ENCODE measurements at regions not wholly inside any gene's neighbourhood (a gene's known extent, or its start where the extent isn't known, plus 50 kb on each side); places are given as distances from the start of the nearest gene placed in this dataset.
A peak's percentile ranks its signal among the peaks of the same experiment; 100 is the strongest.

GRCh38 chr6:33967966-33968724, 164.3 kb upstream of the MLN start:
- Histone ChIP-seq H3K4me1 (ENCODE audit: insufficient read depth, poor library complexity, severe bottlenecking) (no peaks in the 10 kb centered on the region), H3K4me3 (ENCODE audit: severe bottlenecking) (no peak overlapping the region), H3K36me3 (ENCODE audit: low read depth) (no peaks in the 10 kb centered on the region), H3K9me3 (ENCODE audit: severe bottlenecking) (peaks cover 1% of the 10 kb centered on the region), H3K27ac (ENCODE audit: poor library complexity, severe bottlenecking) (no peak overlapping the region), H3K27me3 (ENCODE audit: insufficient read depth, poor library complexity, severe bottlenecking) (peaks cover 14% of the 10 kb centered on the region)
- ATAC-seq (ENCODE audit: low read depth) (no peak), DNase-seq (ENCODE audit: low spot score) (no peak)
- TF ChIP-seq, protein P1, sequence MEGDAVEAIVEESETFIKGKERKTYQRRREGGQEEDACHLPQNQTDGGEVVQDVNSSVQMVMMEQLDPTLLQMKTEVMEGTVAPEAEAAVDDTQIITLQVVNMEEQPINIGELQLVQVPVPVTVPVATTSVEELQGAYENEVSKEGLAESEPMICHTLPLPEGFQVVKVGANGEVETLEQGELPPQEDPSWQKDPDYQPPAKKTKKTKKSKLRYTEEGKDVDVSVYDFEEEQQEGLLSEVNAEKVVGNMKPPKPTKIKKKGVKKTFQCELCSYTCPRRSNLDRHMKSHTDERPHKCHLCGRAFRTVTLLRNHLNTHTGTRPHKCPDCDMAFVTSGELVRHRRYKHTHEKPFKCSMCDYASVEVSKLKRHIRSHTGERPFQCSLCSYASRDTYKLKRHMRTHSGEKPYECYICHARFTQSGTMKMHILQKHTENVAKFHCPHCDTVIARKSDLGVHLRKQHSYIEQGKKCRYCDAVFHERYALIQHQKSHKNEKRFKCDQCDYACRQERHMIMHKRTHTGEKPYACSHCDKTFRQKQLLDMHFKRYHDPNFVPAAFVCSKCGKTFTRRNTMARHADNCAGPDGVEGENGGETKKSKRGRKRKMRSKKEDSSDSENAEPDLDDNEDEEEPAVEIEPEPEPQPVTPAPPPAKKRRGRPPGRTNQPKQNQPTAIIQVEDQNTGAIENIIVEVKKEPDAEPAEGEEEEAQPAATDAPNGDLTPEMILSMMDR (IDR thresholded peaks at IDR 0.05; ENCODE audit: poor library complexity, severe bottlenecking): peak; percentile 23

DNA sequence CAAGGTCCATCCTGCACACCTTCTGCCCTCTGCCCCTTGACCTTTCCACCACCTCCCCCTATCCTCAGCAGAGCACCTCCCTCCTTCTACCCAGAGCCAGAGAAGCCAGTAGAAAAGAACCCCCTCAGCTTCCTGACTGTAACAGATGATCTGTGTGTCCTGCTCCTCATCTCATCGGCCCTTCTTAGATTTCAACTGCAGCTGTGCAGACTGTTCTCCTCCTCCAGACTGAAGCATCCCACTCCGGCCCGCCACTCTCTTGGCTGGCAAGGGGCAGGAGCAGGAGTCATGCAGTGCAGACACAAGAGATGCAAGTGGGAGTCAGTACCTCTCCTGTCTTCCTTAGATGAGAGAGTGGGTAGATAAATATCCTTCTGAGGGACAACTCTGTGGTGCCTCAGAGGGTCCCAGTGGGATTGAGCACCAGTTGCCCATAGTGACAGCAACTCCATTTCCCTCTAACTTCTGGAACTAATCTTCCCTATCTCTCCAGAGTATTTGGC, 163.5 kb upstream of the MLN start:
- no peaks in the 10 kb centered on the region for H3K36me3 ChIP-seq (ENCODE audit: low read depth)
- TF ChIP-seq, protein P1 (IDR thresholded peaks at IDR 0.05; ENCODE audit: poor library complexity, severe bottlenecking): no peak
- DNase-seq (ENCODE audit: low spot score) (no peak), ATAC-seq (ENCODE audit: low read depth) (no peak)
- no peak overlapping the region for H3K27ac ChIP-seq (ENCODE audit: poor library complexity, severe bottlenecking)
- H3K9me3 ChIP-seq (ENCODE audit: severe bottlenecking): peaks cover under 1% of the 10 kb centered on the region
- H3K4me3 ChIP-seq (ENCODE audit: severe bottlenecking): no peak overlapping the region
- H3K4me1 ChIP-seq (ENCODE audit: insufficient read depth, poor library complexity, severe bottlenecking): peaks cover 3% of the 10 kb centered on the region
- peaks cover 11% of the 10 kb centered on the region for H3K27me3 ChIP-seq (ENCODE audit: insufficient read depth, poor library complexity, severe bottlenecking)

DNA sequence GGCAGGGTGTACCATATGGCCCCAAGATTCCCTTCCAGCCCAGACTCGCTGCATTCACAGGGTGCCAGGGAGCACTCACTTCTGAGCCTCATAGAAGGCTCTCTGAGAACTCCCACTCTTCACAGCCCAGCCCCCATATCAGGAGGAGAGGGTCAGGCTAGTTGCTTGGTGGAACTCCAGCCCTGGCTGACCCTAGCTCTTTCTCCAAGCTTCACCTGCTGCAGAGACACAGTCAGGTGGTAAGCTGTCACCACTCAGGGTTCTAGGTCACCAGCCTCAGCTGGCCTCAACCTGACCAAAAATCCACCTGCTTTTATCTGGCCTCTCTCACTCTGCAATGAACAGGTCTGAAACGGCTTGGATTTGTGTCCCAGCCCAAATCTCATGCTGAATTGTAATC, 162.7 kb upstream of the MLN start:
- peaks cover 7% of the 10 kb centered on the region for H3K27me3 ChIP-seq (ENCODE audit: insufficient read depth, poor library complexity, severe bottlenecking)
- no peak overlapping the region for H3K27ac ChIP-seq (ENCODE audit: poor library complexity, severe bottlenecking)
- no peak overlapping the region for H3K4me3 ChIP-seq (ENCODE audit: severe bottlenecking)
- DNase-seq (ENCODE audit: low spot score) (no peak), ATAC-seq (ENCODE audit: low read depth) (no peak)
- H3K9me3 ChIP-seq (ENCODE audit: severe bottlenecking): no peaks in the 10 kb centered on the region
- H3K4me1 ChIP-seq (ENCODE audit: insufficient read depth, poor library complexity, severe bottlenecking): peaks cover 3% of the 10 kb centered on the region
- no peaks in the 10 kb centered on the region for H3K36me3 ChIP-seq (ENCODE audit: low read depth)
- TF ChIP-seq, protein P1 (IDR thresholded peaks at IDR 0.05; ENCODE audit: poor library complexity, severe bottlenecking): no peak

DNA sequence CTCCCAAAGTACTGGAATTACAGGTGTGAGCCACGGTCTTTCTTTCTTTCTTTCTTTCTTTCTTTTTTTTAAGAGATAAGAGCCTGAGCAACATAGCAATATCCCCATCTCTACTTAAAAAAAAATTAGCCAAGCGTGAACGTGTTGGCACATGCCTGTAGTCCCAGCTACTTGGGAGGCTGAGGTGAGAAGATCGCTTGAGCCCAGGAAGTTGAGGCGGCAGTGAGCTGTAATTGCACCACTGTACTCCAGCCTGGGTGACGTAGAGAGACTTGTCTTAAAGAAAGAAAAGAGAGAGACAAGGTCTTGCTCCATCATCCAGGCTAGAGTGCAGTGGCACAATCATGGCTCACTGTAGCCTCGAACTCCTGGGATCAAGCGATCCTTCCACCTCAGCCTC, 162.0 kb upstream of the MLN start:
- TF ChIP-seq, protein P1 (IDR thresholded peaks at IDR 0.05; ENCODE audit: poor library complexity, severe bottlenecking): no peak

DNA sequence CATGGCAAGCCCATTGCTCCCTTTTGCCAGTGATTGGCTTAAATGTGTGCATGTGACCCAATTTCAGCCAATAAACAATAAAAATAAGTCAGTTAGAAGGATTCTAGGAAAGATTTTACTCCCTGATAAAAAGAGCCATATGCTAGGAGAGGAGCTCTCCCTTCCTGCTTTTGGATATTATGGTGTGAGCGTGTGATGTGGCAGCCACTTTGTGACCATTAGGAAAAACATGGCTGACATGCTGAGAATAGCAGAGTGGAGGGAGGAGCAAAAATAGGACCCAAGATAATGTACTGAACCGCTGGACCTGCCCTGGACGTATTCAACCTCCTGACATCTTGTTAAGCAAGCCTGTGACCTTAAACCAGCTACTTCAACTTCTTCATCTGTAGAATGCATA, 160.6 kb upstream of the MLN start:
- no peaks in the 10 kb centered on the region for H3K9me3 ChIP-seq (ENCODE audit: severe bottlenecking)
- peaks cover under 1% of the 10 kb centered on the region for H3K27me3 ChIP-seq (ENCODE audit: insufficient read depth, poor library complexity, severe bottlenecking)
- TF ChIP-seq, protein P1 (IDR thresholded peaks at IDR 0.05; ENCODE audit: poor library complexity, severe bottlenecking): no peak

More for the DNA sequence above, 162.0 kb upstream of the MLN start:
- H3K4me1 ChIP-seq (ENCODE audit: insufficient read depth, poor library complexity, severe bottlenecking): peaks cover 3% of the 10 kb centered on the region
- no peak overlapping the region for H3K27ac ChIP-seq (ENCODE audit: poor library complexity, severe bottlenecking)
- H3K27me3 ChIP-seq (ENCODE audit: insufficient read depth, poor library complexity, severe bottlenecking): peaks cover 7% of the 10 kb centered on the region
- no peak overlapping the region for H3K4me3 ChIP-seq (ENCODE audit: severe bottlenecking)
- H3K9me3 ChIP-seq (ENCODE audit: severe bottlenecking): no peaks in the 10 kb centered on the region
- no peak for ATAC-seq (ENCODE audit: low read depth)
- H3K36me3 ChIP-seq (ENCODE audit: low read depth): no peaks in the 10 kb centered on the region
- DNase-seq (ENCODE audit: low spot score): no peak

More for the DNA sequence above, 160.6 kb upstream of the MLN start:
- no peak overlapping the region for H3K27ac ChIP-seq (ENCODE audit: poor library complexity, severe bottlenecking)
- no peaks in the 10 kb centered on the region for H3K36me3 ChIP-seq (ENCODE audit: low read depth)
- H3K4me1 ChIP-seq (ENCODE audit: insufficient read depth, poor library complexity, severe bottlenecking): peaks cover 6% of the 10 kb centered on the region
- no peak overlapping the region for H3K4me3 ChIP-seq (ENCODE audit: severe bottlenecking)
- DNase-seq (ENCODE audit: low spot score) (no peak), ATAC-seq (ENCODE audit: low read depth) (no peak)

All from RWPE2 (cell line).